Liver (tissue), 8 donors: ENCODE measurements at regions not wholly inside any gene's neighbourhood (a gene's known extent, or its start where the extent isn't known, plus 50 kb on each side); places are given as distances from the start of the nearest gene placed in this dataset.

Experiments used
- DNase-seq: peaks from one replicate; pipeline ENCODE4 v3.0.0-alpha.2; 2017; ENCODE audit warnings: low spot score
- H3K27ac ChIP-seq, 2 donors: one replicate each; pipeline ENCODE4 v1.7.0; 2013; ENCODE audit warnings: inconsistent platforms in 2 of 2, low read length in 2 of 2, control low read depth in 1 of 2, low read depth in 1 of 2, mild to moderate bottlenecking in 1 of 2
- H3K27me3 ChIP-seq, 4 donors: one replicate each; pipeline versions ENCODE4 v1.6.1 to v1.7.0; 2013; ENCODE audit warnings: low read length in 3 of 4, inconsistent platforms in 1 of 4, mild to moderate bottlenecking in 1 of 4, moderate library complexity in 1 of 4; ENCODE audit not compliant: control insufficient read depth in 4 of 4, insufficient read depth in 4 of 4
- H3K36me3 ChIP-seq, 4 donors: one replicate each; pipeline versions ENCODE4 v1.6.1 to v1.7.0; 2013; ENCODE audit warnings: low read length in 3 of 4, mild to moderate bottlenecking in 3 of 4, low read depth in 1 of 4, moderate library complexity in 1 of 4; ENCODE audit not compliant: control insufficient read depth in 4 of 4, insufficient read depth in 3 of 4
- H3K4me1 ChIP-seq, 4 donors: one replicate each; pipeline versions ENCODE4 v1.6.1 to v1.7.0; 2013; ENCODE audit warnings: low read length in 3 of 4, mild to moderate bottlenecking in 3 of 4, moderate library complexity in 1 of 4; ENCODE audit not compliant: control insufficient read depth in 4 of 4, insufficient read depth in 4 of 4
- H3K4me3 ChIP-seq, 3 donors: one replicate each; pipeline versions ENCODE4 v1.6.1 to v1.7.0; 2013; ENCODE audit warnings: low read length in 3 of 3, control low read depth in 1 of 3, low read depth in 1 of 3, mild to moderate bottlenecking in 1 of 3
- H3K9ac ChIP-seq, 2 donors: one replicate each; pipeline ENCODE4 v1.7.0; 2013; ENCODE audit warnings: low read length in 2 of 2, mild to moderate bottlenecking in 2 of 2, moderate library complexity in 2 of 2, control low read depth in 1 of 2, low read depth in 1 of 2
- H3K9me3 ChIP-seq, 4 donors: one replicate each; pipeline versions ENCODE4 v1.6.1 to v1.7.0; 2013; ENCODE audit warnings: low read length in 3 of 4; ENCODE audit not compliant: control insufficient read depth in 4 of 4
- EGR1 ChIP-seq, 2 donors: IDR thresholded peaks; 2 replicates each; pipeline ENCODE4 v1.6.1; 2016 to 2018; ENCODE audit warnings: antibody characterized with exemption in 2 of 2, low read depth in 2 of 2
- FOXA1 ChIP-seq: IDR thresholded peaks from 2 replicates; pipeline ENCODE4 v1.6.1; 2016; ENCODE audit warnings: antibody characterized with exemption
- FOXA2 ChIP-seq: IDR thresholded peaks from 2 replicates; pipeline ENCODE4 v1.6.1; 2016; ENCODE audit warnings: antibody characterized with exemption
- GABPA ChIP-seq, 2 donors: IDR thresholded peaks in 1 of 2; conservative IDR thresholded peaks in 1 of 2; 2 replicates each; pipeline ENCODE4 v1.6.1; 2016; ENCODE audit warnings: antibody characterized with exemption in 2 of 2, mild to moderate bottlenecking in 1 of 2, moderate library complexity in 1 of 2
- HNF4A ChIP-seq, 2 donors: conservative IDR thresholded peaks; 2 replicates each; pipeline ENCODE4 v1.6.1; 2016; ENCODE audit warnings: antibody characterized with exemption in 2 of 2, mild to moderate bottlenecking in 2 of 2
- HNF4G ChIP-seq: IDR thresholded peaks from 2 replicates; pipeline ENCODE4 v1.6.1; 2016; ENCODE audit warnings: antibody characterized with exemption
- JUND ChIP-seq, 2 donors: IDR thresholded peaks; 2 replicates each; pipeline ENCODE4 v1.6.1; 2016; ENCODE audit warnings: antibody characterized with exemption in 2 of 2
- NR2F2 ChIP-seq: IDR thresholded peaks from 2 replicates; pipeline ENCODE4 v1.6.1; 2016; ENCODE audit warnings: antibody characterized with exemption
- RAD21 ChIP-seq, 2 donors: IDR thresholded peaks; 2 replicates each; pipeline ENCODE4 v1.6.1; 2016; ENCODE audit warnings: antibody characterized with exemption in 2 of 2, mild to moderate bottlenecking in 2 of 2
- RXRA ChIP-seq, 2 donors: IDR thresholded peaks; 2 replicates each; pipeline ENCODE4 v1.6.1; 2017 to 2018; ENCODE audit warnings: antibody characterized with exemption in 2 of 2, mild to moderate bottlenecking in 1 of 2
- SP1 ChIP-seq: IDR thresholded peaks from 2 replicates; pipeline ENCODE4 v1.6.1; 2018; ENCODE audit warnings: antibody characterized with exemption, mild to moderate bottlenecking
- TAF1 ChIP-seq: conservative IDR thresholded peaks from 2 replicates; pipeline ENCODE4 v1.6.1; 2016; ENCODE audit warnings: antibody characterized with exemption, mild to moderate bottlenecking
- YY1 ChIP-seq: IDR thresholded peaks from 2 replicates; pipeline ENCODE4 v1.6.1; 2016; ENCODE audit warnings: antibody characterized with exemption, mild to moderate bottlenecking
- WGBS: extraction: QIAGEN DNeasy Blood & Tissue Kit; methylation state at CpG from one replicate; pipeline ENCODE4 v1.1.7; 2013; 5-methylcytosine and 5-hydroxymethylcytosine counted together
- TF ChIP-seq, protein P1 (sequence below): IDR thresholded peaks from 2 replicates; pipeline ENCODE4 v1.6.1; 2016; ENCODE audit warnings: antibody characterized with exemption, mild to moderate bottlenecking
- TF ChIP-seq, protein P2 (sequence below): fragments of 150-350 bp; IDR thresholded peaks from 2 replicates; pipeline ENCODE4 v1.5.1; 2017; ENCODE audit warnings: improper control_type of control experiment, low read depth, low read length; ENCODE audit not compliant: missing input control
- TF ChIP-seq, protein P3 (sequence below): IDR thresholded peaks from 2 replicates; pipeline ENCODE4 v1.6.1; 2016; ENCODE audit warnings: antibody characterized with exemption
- TF ChIP-seq, protein P4 (sequence below): IDR thresholded peaks from 2 replicates; pipeline ENCODE4 v1.6.1; 2016; ENCODE audit warnings: antibody characterized with exemption
- TF ChIP-seq, protein P5 (sequence below): IDR thresholded peaks from 2 replicates; pipeline ENCODE4 v1.6.1; 2016; ENCODE audit warnings: antibody characterized with exemption
- donor health status: healthy.
- donor health status: healthy.
- donor health status: healthy.
- donor health status: healthy.
- donor health status: healthy.

DNA sequence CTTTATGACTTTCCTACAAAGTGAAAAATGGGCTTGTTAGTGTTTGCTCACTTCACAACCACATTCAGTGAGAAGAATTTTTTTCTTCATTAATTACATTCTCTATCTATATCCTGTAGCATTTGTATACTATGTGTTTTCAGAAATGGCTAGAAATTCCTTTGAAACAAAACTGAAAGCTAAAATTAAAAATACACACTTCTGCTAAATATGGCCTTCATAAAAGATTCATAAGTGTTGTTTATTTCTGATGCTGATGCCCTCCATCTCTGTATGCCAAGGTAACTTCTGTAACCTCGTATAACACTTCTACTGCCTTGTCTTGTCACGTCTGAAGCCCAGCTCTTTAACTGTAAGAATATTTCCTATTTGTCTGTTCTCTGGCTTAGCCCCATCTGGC lies 59.8 kb downstream of the PMAIP1 start:
- Histone ChIP-seq H3K9me3 (no peaks in the 10 kb centered on the region), H3K4me1 (no peaks in the 10 kb centered on the region), H3K36me3 (no peaks in the 10 kb centered on the region), H3K9ac (no peak overlapping the region), H3K4me3 (no peak overlapping the region), H3K27me3 (peaks cover 0 to 4% (median 0%) of the 10 kb centered on the region in 4 donors), H3K27ac (no peak overlapping the region)
- WGBS = 82% methylated on average over 2 of the region's 2 CpGs
- TF ChIP-seq HNF4A (conservative IDR thresholded peaks at IDR 0.05) (no peak), HNF4G (no peak), TAF1 (no peak), NR2F2 (no peak), JUND (IDR thresholded peaks at IDR 0.05) (no peak), FOXA2 (no peak), FOXA1 (no peak), RAD21 (IDR thresholded peaks at IDR 0.05) (no peak), RXRA (IDR thresholded peaks at IDR 0.05) (no peak), SP1 (no peak), YY1 (no peak)
- TF ChIP-seq, protein P1, sequence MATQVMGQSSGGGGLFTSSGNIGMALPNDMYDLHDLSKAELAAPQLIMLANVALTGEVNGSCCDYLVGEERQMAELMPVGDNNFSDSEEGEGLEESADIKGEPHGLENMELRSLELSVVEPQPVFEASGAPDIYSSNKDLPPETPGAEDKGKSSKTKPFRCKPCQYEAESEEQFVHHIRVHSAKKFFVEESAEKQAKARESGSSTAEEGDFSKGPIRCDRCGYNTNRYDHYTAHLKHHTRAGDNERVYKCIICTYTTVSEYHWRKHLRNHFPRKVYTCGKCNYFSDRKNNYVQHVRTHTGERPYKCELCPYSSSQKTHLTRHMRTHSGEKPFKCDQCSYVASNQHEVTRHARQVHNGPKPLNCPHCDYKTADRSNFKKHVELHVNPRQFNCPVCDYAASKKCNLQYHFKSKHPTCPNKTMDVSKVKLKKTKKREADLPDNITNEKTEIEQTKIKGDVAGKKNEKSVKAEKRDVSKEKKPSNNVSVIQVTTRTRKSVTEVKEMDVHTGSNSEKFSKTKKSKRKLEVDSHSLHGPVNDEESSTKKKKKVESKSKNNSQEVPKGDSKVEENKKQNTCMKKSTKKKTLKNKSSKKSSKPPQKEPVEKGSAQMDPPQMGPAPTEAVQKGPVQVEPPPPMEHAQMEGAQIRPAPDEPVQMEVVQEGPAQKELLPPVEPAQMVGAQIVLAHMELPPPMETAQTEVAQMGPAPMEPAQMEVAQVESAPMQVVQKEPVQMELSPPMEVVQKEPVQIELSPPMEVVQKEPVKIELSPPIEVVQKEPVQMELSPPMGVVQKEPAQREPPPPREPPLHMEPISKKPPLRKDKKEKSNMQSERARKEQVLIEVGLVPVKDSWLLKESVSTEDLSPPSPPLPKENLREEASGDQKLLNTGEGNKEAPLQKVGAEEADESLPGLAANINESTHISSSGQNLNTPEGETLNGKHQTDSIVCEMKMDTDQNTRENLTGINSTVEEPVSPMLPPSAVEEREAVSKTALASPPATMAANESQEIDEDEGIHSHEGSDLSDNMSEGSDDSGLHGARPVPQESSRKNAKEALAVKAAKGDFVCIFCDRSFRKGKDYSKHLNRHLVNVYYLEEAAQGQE = no peak
- TF ChIP-seq, protein P2, sequence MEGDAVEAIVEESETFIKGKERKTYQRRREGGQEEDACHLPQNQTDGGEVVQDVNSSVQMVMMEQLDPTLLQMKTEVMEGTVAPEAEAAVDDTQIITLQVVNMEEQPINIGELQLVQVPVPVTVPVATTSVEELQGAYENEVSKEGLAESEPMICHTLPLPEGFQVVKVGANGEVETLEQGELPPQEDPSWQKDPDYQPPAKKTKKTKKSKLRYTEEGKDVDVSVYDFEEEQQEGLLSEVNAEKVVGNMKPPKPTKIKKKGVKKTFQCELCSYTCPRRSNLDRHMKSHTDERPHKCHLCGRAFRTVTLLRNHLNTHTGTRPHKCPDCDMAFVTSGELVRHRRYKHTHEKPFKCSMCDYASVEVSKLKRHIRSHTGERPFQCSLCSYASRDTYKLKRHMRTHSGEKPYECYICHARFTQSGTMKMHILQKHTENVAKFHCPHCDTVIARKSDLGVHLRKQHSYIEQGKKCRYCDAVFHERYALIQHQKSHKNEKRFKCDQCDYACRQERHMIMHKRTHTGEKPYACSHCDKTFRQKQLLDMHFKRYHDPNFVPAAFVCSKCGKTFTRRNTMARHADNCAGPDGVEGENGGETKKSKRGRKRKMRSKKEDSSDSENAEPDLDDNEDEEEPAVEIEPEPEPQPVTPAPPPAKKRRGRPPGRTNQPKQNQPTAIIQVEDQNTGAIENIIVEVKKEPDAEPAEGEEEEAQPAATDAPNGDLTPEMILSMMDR = no peak
- TF ChIP-seq, protein P3, sequence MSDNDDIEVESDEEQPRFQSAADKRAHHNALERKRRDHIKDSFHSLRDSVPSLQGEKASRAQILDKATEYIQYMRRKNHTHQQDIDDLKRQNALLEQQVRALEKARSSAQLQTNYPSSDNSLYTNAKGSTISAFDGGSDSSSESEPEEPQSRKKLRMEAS = no peak
- TF ChIP-seq, protein P4, sequence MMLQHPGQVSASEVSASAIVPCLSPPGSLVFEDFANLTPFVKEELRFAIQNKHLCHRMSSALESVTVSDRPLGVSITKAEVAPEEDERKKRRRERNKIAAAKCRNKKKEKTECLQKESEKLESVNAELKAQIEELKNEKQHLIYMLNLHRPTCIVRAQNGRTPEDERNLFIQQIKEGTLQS = no peak
- TF ChIP-seq, protein P5, sequence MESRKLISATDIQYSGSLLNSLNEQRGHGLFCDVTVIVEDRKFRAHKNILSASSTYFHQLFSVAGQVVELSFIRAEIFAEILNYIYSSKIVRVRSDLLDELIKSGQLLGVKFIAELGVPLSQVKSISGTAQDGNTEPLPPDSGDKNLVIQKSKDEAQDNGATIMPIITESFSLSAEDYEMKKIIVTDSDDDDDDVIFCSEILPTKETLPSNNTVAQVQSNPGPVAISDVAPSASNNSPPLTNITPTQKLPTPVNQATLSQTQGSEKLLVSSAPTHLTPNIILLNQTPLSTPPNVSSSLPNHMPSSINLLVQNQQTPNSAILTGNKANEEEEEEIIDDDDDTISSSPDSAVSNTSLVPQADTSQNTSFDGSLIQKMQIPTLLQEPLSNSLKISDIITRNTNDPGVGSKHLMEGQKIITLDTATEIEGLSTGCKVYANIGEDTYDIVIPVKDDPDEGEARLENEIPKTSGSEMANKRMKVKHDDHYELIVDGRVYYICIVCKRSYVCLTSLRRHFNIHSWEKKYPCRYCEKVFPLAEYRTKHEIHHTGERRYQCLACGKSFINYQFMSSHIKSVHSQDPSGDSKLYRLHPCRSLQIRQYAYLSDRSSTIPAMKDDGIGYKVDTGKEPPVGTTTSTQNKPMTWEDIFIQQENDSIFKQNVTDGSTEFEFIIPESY = no peak
- no peak for DNase-seq

DNA sequence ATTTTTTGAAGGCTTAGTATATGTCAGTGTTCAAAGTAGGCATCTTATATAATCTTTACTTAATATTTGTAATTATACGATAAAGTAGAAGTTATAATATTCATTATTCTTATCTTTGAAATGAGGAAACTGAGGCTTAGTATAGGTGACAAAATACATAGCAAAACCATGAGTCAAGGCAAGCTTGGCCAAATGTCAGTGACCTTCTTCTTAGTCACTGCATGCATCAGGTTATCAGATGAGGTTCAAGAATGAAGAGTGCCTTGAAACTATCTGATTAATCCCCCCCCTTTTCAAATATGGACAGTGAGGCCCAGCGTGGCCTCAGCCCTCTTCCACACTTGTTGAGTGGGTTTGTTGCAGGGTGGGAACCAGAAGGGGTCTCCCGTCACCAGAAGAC lies 59.3 kb downstream of the PMAIP1 start:
- Histone ChIP-seq H3K9ac (no peak overlapping the region), H3K4me1 (no peaks in the 10 kb centered on the region), H3K9me3 (no peaks in the 10 kb centered on the region), H3K27ac (no peak overlapping the region), H3K27me3 (peaks cover 0 to 2% (median 0%) of the 10 kb centered on the region in 4 donors), H3K4me3 (no peak overlapping the region), H3K36me3 (no peaks in the 10 kb centered on the region)
- WGBS = 90% methylated on average over 3 of the region's 3 CpGs
- DNase-seq = no peak
- TF ChIP-seq HNF4A (conservative IDR thresholded peaks at IDR 0.05) (no peak), NR2F2 (no peak), RAD21 (IDR thresholded peaks at IDR 0.05) (no peak), EGR1 (IDR thresholded peaks at IDR 0.05; ENCODE audit: low read depth in 2 of 2) (no peak), TAF1 (no peak), FOXA1 (no peak), FOXA2 (no peak), GABPA (IDR thresholded peaks at IDR 0.05 in 1 of 2, conservative IDR thresholded peaks at IDR 0.05 in 1 of 2) (no peak), YY1 (no peak)
- TF ChIP-seq, protein P4 = no peak
- TF ChIP-seq, protein P3 = no peak
- TF ChIP-seq, protein P1 = no peak
